Trophoblast cell (in vitro differentiated cells and primary cell): ENCODE measurements at regions not wholly inside any gene's neighbourhood (a gene's known extent, or its start where the extent isn't known, plus 50 kb on each side); places are given as distances from the start of the nearest gene placed in this dataset.

ENCODE experiments used
- DNase-seq, 2 donors: peaks; one replicate each; pipeline ENCODE4 v3.0.0-alpha.2; 2016
- H2AFZ ChIP-seq: 2 replicates; pipeline ENCODE4 v1.6.1; 2013; ENCODE audit warnings: low read length, moderate library complexity, mild to moderate bottlenecking; ENCODE audit not compliant: insufficient read depth, poor library complexity
- H2AK5ac ChIP-seq: 2 replicates; pipeline ENCODE4 v1.6.1; 2013; ENCODE audit warnings: mild to moderate bottlenecking, low read length
- H2BK120ac ChIP-seq: 2 replicates; pipeline ENCODE4 v1.6.1; 2013; ENCODE audit warnings: low read length, mild to moderate bottlenecking, moderate library complexity; ENCODE audit not compliant: insufficient read depth, poor library complexity
- H2BK12ac ChIP-seq: 2 replicates; pipeline ENCODE4 v1.6.1; 2013; ENCODE audit warnings: mild to moderate bottlenecking, low read length, moderate library complexity
- H2BK5ac ChIP-seq: 2 replicates; pipeline ENCODE4 v1.6.1; 2013; ENCODE audit warnings: low read length, low read depth, moderate library complexity, mild to moderate bottlenecking; ENCODE audit not compliant: poor library complexity
- H3K14ac ChIP-seq: 2 replicates; pipeline ENCODE4 v1.6.1; 2013; ENCODE audit warnings: mild to moderate bottlenecking, low read length
- H3K18ac ChIP-seq: 2 replicates; pipeline ENCODE4 v1.6.1; 2013; ENCODE audit warnings: mild to moderate bottlenecking, low read length
- H3K23ac ChIP-seq: 2 replicates; pipeline ENCODE4 v1.6.1; 2013; ENCODE audit warnings: low read length
- H3K27ac ChIP-seq: 2 replicates; pipeline ENCODE4 v1.5.1; 2013; ENCODE audit warnings: low read depth, mild to moderate bottlenecking, inconsistent platforms, low read length, moderate library complexity
- H3K27me3 ChIP-seq: 2 replicates; pipeline ENCODE4 v1.6.1; 2013; ENCODE audit warnings: inconsistent platforms, mild to moderate bottlenecking, low read length, moderate library complexity; ENCODE audit not compliant: insufficient read depth
- H3K36me3 ChIP-seq, 2 experiments: 1 replicate in 1 of 2; 2 replicates in 1 of 2; pipeline ENCODE4 v1.6.1; 2013; ENCODE audit warnings: low read length in 2 of 2, mild to moderate bottlenecking in 2 of 2, moderate library complexity in 1 of 2; ENCODE audit not compliant: insufficient read depth in 2 of 2, control insufficient read depth in 1 of 2
- H3K4ac ChIP-seq: 2 replicates; pipeline ENCODE4 v1.6.1; 2013; ENCODE audit warnings: low read depth, mild to moderate bottlenecking, low read length, moderate library complexity
- H3K4me1 ChIP-seq, 2 experiments: 1 replicate in 1 of 2; 2 replicates in 1 of 2; pipeline ENCODE4 v1.6.1; 2013; ENCODE audit warnings: low read length in 2 of 2, mild to moderate bottlenecking in 2 of 2, moderate library complexity in 1 of 2; ENCODE audit not compliant: insufficient read depth in 2 of 2, control insufficient read depth in 1 of 2
- H3K4me2 ChIP-seq: 2 replicates; pipeline ENCODE4 v1.6.1; 2013; ENCODE audit warnings: inconsistent platforms, mild to moderate bottlenecking, low read length, moderate library complexity
- H3K4me3 ChIP-seq: 2 replicates; pipeline ENCODE4 v1.5.1; 2013; ENCODE audit warnings: mild to moderate bottlenecking, low read depth, low read length, inconsistent platforms
- H3K79me1 ChIP-seq: one replicate; pipeline ENCODE4 v1.6.1; 2013; ENCODE audit warnings: low read length
- H3K79me2 ChIP-seq: 2 replicates; pipeline ENCODE4 v1.6.1; 2013; ENCODE audit warnings: low read length, mild to moderate bottlenecking; ENCODE audit not compliant: control insufficient read depth, insufficient read depth, poor library complexity
- H3K9ac ChIP-seq: 2 replicates; pipeline ENCODE4 v1.6.1; 2013; ENCODE audit warnings: mild to moderate bottlenecking, low read length
- H3K9me3 ChIP-seq: 2 replicates; pipeline ENCODE4 v1.6.1; 2013; ENCODE audit warnings: low read depth, mild to moderate bottlenecking, control low read depth, inconsistent platforms, low read length; ENCODE audit not compliant: insufficient read depth
- H4K12ac ChIP-seq: 2 replicates; pipeline ENCODE4 v1.6.1; 2013; ENCODE audit warnings: low read depth, mild to moderate bottlenecking, low read length, moderate library complexity
- H4K8ac ChIP-seq: 2 replicates; pipeline ENCODE4 v1.6.1; 2013; ENCODE audit warnings: low read depth, mild to moderate bottlenecking, low read length, moderate library complexity
- H4K91ac ChIP-seq: one replicate; pipeline ENCODE4 v1.6.1; 2013; ENCODE audit warnings: low read depth, mild to moderate bottlenecking, low read length, moderate library complexity
- WGBS: extraction: QIAGEN DNeasy Blood & Tissue Kit; methylation state at CpG from one replicate; pipeline ENCODE4 v1.1.7; 2013; ENCODE audit warnings: missing lambda C conversion rate; ENCODE audit not compliant: insufficient read length, insufficient coverage; ENCODE audit errors: extremely low coverage; 5-methylcytosine and 5-hydroxymethylcytosine counted together

- Histone ChIP-seq H2BK12ac (no peak overlapping the region), H3K9ac (no peak overlapping the region), H3K4me3 (no peak overlapping the region), H3K4me1 (peaks cover 2 to 3% of the 10 kb centered on the region in 2 experiments), H3K27ac (no peak overlapping the region), H3K36me3 (no peaks in the 10 kb centered on the region), H2AFZ (no peak overlapping the region), H4K91ac (no peak overlapping the region), H3K9me3 (no peaks in the 10 kb centered on the region), H2BK5ac (no peak overlapping the region), H3K4me2 (no peak overlapping the region), H3K79me2 (no peaks in the 10 kb centered on the region), H3K4ac (no peak overlapping the region), H3K27me3 (no peaks in the 10 kb centered on the region), H3K23ac (no peak overlapping the region), H2AK5ac (no peak overlapping the region), H4K8ac (no peak overlapping the region), H3K14ac (no peak overlapping the region), H4K12ac (no peak overlapping the region), H3K79me1 (no peaks in the 10 kb centered on the region), H2BK120ac (no peak overlapping the region), H3K18ac (no peak overlapping the region)
- no CpG with 5 or more reads among the region's 3 CpGs for WGBS
- no peak for DNase-seq
Measured at GRCh38 chr19:28465371-28466086, 747.4 kb downstream of the UQCRFS1 start.

GRCh38 chr19:28463493-28464053 lies 749.4 kb downstream of the UQCRFS1 start:
- Histone ChIP-seq H3K79me2 (no peaks in the 10 kb centered on the region), H3K4ac (no peak overlapping the region), H3K23ac (no peak overlapping the region), H3K79me1 (no peaks in the 10 kb centered on the region), H3K4me2 (no peak overlapping the region), H4K91ac (no peak overlapping the region), H3K9ac (no peak overlapping the region), H3K27ac (no peak overlapping the region), H4K8ac (no peak overlapping the region), H2BK5ac (no peak overlapping the region), H2AFZ (no peak overlapping the region), H2BK120ac (no peak overlapping the region), H3K27me3 (no peaks in the 10 kb centered on the region), H3K18ac (no peak overlapping the region), H3K4me1 (peaks cover 2 to 3% of the 10 kb centered on the region in 2 experiments), H2BK12ac (no peak overlapping the region), H2AK5ac (no peak overlapping the region), H3K4me3 (no peak overlapping the region), H3K36me3 (no peaks in the 10 kb centered on the region), H4K12ac (no peak overlapping the region), H3K14ac (no peak overlapping the region), H3K9me3 (no peaks in the 10 kb centered on the region)
- no peak for DNase-seq
- WGBS = 100% methylated on average over 1 of the region's 5 CpGs

DNA sequence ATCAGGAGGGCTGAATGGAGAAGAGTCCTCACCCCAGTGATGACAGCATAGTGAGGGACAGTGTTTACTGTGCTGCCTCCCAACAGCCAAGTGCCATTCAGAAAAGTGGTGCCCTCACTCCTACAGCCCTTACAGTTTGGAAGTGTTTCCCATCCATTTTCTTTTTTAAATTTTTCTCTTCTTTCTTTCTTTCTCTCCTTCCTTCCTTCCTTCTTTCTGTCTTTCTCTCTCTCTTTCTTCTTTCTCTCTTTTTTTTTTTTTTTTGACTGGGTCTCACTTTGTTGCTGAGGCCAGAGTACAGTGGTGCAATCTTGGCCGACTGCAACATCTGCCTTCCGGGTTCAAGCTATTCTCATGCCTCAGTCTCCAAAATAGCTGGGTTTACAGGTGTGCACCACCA lies 755.3 kb downstream of the UQCRFS1 start:
- no peaks in the 10 kb centered on the region for H3K36me3 ChIP-seq
- H3K27me3 ChIP-seq = no peaks in the 10 kb centered on the region
- H2BK120ac ChIP-seq = no peak overlapping the region
- no peaks in the 10 kb centered on the region for H3K79me2 ChIP-seq
- H3K14ac ChIP-seq = no peak overlapping the region
- no peak overlapping the region for H4K12ac ChIP-seq
- no peak overlapping the region for H3K23ac ChIP-seq
- H3K9me3 ChIP-seq = no peaks in the 10 kb centered on the region
- WGBS = no CpG with 5 or more reads among the region's 2 CpGs
- H4K8ac ChIP-seq = no peak overlapping the region
- no peak overlapping the region for H2AFZ ChIP-seq
- no peak overlapping the region for H3K4me3 ChIP-seq
- H3K27ac ChIP-seq = no peak overlapping the region
- no peak overlapping the region for H3K9ac ChIP-seq
- H2BK12ac ChIP-seq = no peak overlapping the region
- no peak overlapping the region for H2BK5ac ChIP-seq
- no peak overlapping the region for H3K4ac ChIP-seq
- H3K18ac ChIP-seq = no peak overlapping the region
- DNase-seq = no peak
- no peaks in the 10 kb centered on the region for H3K79me1 ChIP-seq
- H3K4me1 ChIP-seq = peaks cover 0 to 4% of the 10 kb centered on the region in 2 experiments
- no peak overlapping the region for H3K4me2 ChIP-seq
- no peak overlapping the region for H2AK5ac ChIP-seq
- no peak overlapping the region for H4K91ac ChIP-seq

DNA sequence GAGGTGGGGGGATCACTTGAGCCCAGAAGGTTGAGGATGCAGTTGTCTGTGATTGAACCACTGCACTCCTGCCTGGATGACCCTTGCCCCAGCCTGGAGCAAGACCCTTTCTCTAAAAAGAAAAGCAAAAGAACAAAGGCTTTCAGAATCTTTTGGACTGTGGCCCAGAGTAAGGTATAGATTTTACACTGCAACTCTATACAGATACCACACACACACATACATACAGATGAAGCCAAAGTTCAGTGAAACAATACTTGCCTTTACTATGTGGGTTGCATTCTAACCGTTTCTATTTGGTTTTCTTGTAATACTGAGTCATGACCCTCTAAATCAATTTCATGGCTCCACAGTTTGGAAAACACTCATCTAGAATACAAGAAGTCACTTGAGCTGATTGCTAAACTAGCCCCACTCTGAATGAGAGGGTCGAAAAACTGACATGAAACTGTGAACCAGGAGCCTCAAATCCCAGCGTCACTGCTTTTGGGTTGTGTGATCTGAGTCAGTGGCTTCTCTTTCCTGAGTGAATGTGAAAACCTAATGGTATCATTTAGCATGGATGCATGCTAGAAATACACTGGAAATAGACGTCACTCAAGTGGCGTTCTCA lies 756.1 kb downstream of the UQCRFS1 start:
- Histone ChIP-seq H3K27me3 (no peaks in the 10 kb centered on the region), H3K9me3 (no peaks in the 10 kb centered on the region), H2AFZ (no peak overlapping the region), H4K8ac (no peak overlapping the region), H2BK120ac (no peak overlapping the region), H2AK5ac (no peak overlapping the region), H3K14ac (no peak overlapping the region), H3K23ac (no peak overlapping the region), H2BK5ac (no peak overlapping the region), H3K4ac (no peak overlapping the region), H3K18ac (no peak overlapping the region), H3K4me1 (peaks cover 0 to 4% of the 10 kb centered on the region in 2 experiments), H3K9ac (no peak overlapping the region), H3K36me3 (no peaks in the 10 kb centered on the region), H3K4me3 (no peak overlapping the region), H3K27ac (no peak overlapping the region), H4K91ac (no peak overlapping the region), H3K79me1 (no peaks in the 10 kb centered on the region), H3K4me2 (no peak overlapping the region), H3K79me2 (no peaks in the 10 kb centered on the region), H4K12ac (no peak overlapping the region), H2BK12ac (no peak overlapping the region)
- no CpG with 5 or more reads among the region's 5 CpGs for WGBS
- DNase-seq = no peak
